Stimulated activated CD8-positive, alpha-beta memory T cell treated with anti-CD3 and anti-CD28 coated beads, Interleukin-12 subunit alpha, Interleukin-12 subunit beta, amount 100 ng/mL, for 4 hours (primary cell): ENCODE measurements at regions not wholly inside any gene's neighbourhood (a gene's known extent, or its start where the extent isn't known, plus 50 kb on each side); places are given as distances from the start of the nearest gene placed in this dataset.

ENCODE experiments used
- DNase-seq: peaks from one replicate; pipeline ENCODE4 v3.0.0-alpha.2; 2020; ENCODE audit warnings: low read depth

GRCh38 chr4:130486841-130487240 is 1390.9 kb downstream of the C4orf33 start:
- no peak for DNase-seq

- DNase-seq: no peak
Observed at GRCh38 chr4:130510661-130511060, 1414.7 kb downstream of the C4orf33 start.

- DNase-seq: no peak
Observed at GRCh38 chr4:130511776-130512175, 1415.8 kb downstream of the C4orf33 start.

DNA sequence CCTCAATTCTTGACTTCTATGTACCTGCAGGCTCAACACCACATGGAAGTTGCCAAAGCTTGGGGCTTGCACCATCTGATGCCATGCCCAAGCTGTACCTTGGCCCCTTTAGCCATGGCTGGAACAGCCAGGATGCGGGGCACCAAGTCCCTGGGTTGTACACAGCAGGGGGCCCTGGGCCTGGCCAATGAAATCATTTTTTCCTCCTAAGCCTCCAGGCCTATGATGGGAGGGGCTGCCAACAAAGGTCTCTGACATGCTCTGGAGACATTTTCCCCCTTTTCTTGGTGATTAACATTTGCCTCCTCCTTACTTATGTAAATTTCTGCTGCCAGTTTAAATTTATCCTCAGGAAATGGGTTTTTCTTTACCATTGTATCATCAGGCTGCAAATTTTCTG is 1428.1 kb downstream of the C4orf33 start:
- no peak for DNase-seq

- DNase-seq: no peak
Observed at GRCh38 chr4:130530505-130530904, 1434.6 kb downstream of the C4orf33 start.

DNA sequence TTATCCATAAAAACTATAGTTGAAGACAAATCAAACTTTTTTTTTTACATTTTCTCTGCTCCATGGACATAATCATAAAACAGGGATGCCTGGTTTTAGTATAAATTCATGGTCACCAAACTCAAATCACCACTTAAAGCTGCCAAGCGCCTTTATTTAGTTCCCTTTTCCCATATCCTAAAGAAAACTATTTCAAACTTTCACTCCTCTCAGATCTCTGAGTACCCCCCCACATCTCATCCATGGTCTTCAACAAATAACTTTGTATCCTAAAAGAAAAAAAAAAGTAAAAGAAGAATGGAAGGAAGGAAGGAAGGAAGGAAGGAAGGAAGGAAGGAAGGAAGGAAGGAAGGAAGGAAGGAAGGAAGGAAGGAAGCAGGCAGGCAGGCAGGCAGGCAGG is 1438.7 kb downstream of the C4orf33 start:
- no peak for DNase-seq

DNA sequence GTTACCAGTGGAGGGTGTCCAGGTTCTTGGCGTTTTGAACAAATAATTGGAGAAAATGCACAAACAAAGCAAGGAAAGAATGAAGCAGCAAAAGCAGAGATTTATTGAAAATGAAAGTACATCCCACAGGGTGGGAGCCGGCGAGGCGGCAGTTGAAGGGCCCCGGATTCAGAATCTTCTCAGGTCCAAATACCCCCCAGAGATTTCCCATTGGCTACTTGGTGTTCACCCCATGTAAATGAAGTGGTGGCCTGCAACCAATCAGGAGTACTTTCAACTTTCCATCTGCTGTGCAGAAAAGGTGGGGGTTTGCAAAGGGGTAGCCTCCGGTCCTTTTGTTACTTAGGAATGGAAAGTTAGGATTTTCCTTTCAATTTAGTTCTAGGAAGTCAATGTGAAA is 1447.0 kb downstream of the C4orf33 start:
- no peak for DNase-seq

DNA sequence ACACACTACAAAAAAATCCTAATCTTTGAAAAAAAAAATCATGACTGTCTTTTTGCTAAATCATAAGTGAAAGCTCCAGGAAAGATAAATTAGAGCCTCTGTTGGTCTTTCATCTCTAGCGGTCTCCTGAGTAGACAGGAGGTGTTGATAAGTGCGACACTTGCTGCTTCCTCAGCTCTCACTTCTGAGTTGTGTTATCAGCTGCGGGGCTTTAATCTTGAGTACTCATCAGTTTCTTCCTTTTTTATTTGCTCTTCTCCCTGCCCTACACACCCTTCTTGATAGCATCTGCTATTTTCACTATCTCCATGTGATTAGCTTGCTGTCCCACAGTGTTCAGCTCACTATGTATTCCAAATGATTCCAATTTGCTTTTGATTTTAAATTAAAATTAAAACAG is 1449.2 kb downstream of the C4orf33 start:
- DNase-seq: no peak

DNA sequence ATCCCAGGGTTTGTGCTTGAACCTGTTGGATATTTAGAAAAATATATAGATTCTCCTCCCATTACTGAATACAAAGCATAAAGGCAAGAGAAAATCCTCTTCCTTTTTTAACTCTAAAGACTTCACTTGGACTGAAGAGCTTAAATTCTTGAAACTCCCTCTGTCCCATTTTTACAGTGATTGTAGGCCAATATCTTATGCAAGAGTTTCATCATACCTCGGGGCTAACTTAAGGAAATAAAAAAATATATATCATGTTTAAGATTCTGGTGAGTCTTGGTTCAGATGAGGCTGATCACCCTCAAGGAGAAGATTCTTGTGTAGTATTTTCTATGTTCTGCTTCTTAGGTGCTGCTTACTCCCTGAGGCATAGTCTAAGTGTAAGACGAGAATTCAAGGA is 1449.6 kb downstream of the C4orf33 start:
- no peak for DNase-seq

GRCh38 chr4:130559268-130559667 is 1463.3 kb downstream of the C4orf33 start:
- no peak for DNase-seq

GRCh38 chr4:130563185-130563888 is 1467.4 kb downstream of the C4orf33 start:
- no peak for DNase-seq

GRCh38 chr4:130563889-130564418 is 1468.0 kb downstream of the C4orf33 start:
- no peak for DNase-seq

DNA sequence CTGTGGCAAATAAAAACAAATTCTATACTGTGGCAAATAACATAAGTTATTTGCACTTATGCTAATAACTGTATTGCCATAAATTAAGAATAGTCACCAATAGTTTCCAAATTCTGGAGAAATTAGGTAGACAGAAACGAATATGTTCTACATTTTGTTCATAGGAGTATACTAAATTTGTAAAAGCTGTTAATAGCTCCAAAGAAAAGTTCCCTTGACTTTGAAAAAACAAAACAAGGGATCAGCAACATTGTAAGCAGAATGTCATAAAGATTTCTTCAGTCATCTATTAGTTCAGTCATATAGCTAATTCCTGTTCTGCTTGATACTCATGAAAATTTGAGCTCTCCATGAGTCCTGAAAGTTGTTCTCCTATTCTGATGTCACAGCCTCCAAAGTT is 1472.8 kb downstream of the C4orf33 start:
- DNase-seq: no peak

- no peak for DNase-seq
Observed at GRCh38 chr4:130573742-130574141, 1477.8 kb downstream of the C4orf33 start.

DNA sequence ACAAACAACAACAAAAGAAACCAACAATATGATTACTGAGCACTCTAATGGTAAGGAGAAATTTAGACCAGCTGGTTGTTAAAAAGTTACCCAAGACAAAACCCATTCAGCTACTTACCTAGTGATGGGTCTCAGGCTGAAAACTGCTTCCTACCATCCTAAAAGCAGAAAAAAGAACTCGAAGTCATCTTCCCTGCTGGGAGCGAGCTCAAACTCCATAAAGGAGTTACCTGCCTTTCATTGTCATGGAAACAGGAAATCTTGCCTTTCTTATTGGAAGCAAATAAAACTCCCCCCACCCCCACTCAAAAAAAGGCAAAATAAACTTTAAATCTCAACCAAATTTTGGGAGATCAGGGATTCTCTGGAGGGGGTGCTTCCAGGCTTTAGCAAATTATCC is 1478.3 kb downstream of the C4orf33 start:
- no peak for DNase-seq

DNA sequence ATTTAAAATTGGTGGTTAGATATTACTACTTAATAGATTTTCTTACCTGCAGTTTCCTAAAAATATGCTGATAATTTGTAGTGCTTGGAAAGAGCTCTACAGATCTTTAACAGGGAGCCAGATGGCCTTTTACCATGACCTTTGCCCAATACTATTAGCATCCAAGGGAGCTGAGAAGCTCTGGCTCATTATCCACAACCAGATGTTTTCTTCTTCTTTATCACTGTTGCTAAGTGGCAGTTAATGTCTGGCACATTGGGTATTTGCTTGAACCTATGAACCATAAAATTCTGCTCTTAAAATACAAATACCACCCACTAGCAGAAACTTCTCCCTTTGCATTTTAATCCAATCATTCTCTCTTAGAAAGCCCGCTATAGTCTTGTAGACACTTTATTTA is 1480.3 kb downstream of the C4orf33 start:
- no peak for DNase-seq

- no peak for DNase-seq
Observed at GRCh38 chr4:130591091-130591490, 1495.1 kb downstream of the C4orf33 start.

DNA sequence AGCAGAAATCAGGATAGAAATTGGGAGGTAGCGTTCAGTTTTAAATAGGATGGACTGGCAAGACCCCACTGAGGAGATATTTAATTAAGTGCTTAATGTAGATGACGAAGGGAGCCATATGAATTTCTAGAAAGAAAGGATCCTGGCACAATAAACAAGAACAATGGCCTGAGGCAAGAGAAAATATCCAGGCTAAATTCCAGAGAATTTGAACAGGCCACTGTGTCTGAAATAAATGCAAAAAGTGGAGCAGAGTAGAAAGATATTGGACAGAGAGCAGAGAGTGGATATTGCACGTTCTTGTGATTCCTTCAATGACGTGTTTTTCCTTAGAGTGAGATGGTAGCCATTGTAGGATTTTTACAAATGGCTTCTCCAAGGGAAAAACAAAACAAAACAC is 1504.8 kb downstream of the C4orf33 start:
- no peak for DNase-seq

- DNase-seq: no peak
Observed at GRCh38 chr4:130603043-130603442, 1507.1 kb downstream of the C4orf33 start.

- no peak for DNase-seq
Observed at GRCh38 chr4:130608121-130608520, 1512.2 kb downstream of the C4orf33 start.

DNA sequence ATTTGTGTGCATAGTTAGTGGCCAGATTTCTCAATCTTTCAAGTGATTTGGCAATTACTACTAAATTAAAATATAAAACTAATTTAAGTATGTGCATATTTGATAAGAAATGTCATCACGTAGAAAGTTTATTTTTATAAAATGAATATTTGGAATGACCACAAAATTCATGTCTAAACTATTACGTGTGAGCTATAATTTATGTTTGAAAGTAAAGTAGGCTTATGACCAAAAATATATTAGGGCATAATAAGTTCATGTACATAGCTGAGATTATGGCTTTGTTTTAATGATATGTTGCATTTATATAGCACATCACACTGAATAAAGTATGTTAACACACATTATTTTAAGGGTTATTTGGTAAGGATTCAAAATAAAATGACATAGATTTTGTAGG is 1532.6 kb downstream of the C4orf33 start:
- no peak for DNase-seq

- no peak for DNase-seq
Observed at GRCh38 chr4:130632731-130633604, 1537.0 kb downstream of the C4orf33 start.

GRCh38 chr4:130636486-130636885 is 1540.5 kb downstream of the C4orf33 start:
- no peak for DNase-seq
